GM12875 (cell line): ENCODE measurements at regions not wholly inside any gene's neighbourhood (a gene's known extent, or its start where the extent isn't known, plus 50 kb on each side); places are given as distances from the start of the nearest gene placed in this dataset.

Source experiments
- H3K4me3 ChIP-seq: one replicate; pipeline ENCODE4 v1.5.1; 2011; ENCODE audit warnings: low read depth, low read length, control low read depth
- CTCF ChIP-seq: IDR thresholded peaks from 2 replicates; pipeline ENCODE4 v1.5.1; 2011; ENCODE audit warnings: low read depth, mild to moderate bottlenecking, control low read depth, inconsistent platforms, low read length, moderate library complexity, borderline replicate concordance; ENCODE audit not compliant: insufficient read depth

GRCh38 chr17:33945646-33946546 lies 309.2 kb upstream of the CCL2 start:
- no peak for TF ChIP-seq CTCF
- H3K4me3 ChIP-seq, result no peak overlapping the region

- H3K4me3 ChIP-seq, result no peak overlapping the region
- TF ChIP-seq CTCF, result no peak
Measured at GRCh38 chr17:33947762-33948161, 307.3 kb upstream of the CCL2 start.

- no peak overlapping the region for H3K4me3 ChIP-seq
- TF ChIP-seq CTCF, result no peak
Measured at GRCh38 chr17:33948309-33948708, 306.8 kb upstream of the CCL2 start.

GRCh38 chr17:33949100-33949499 lies 306.0 kb upstream of the CCL2 start:
- H3K4me3 ChIP-seq, result no peak overlapping the region
- TF ChIP-seq CTCF, result peak; percentile 42; the same call in 1 of the 2 replicates

GRCh38 chr17:33950061-33950460 lies 305.0 kb upstream of the CCL2 start:
- H3K4me3 ChIP-seq, result no peak overlapping the region
- TF ChIP-seq CTCF, result no peak

GRCh38 chr17:33952425-33952824 lies 302.7 kb upstream of the CCL2 start:
- TF ChIP-seq CTCF, result no peak
- no peak overlapping the region for H3K4me3 ChIP-seq

- TF ChIP-seq CTCF, result no peak
- H3K4me3 ChIP-seq, result no peak overlapping the region
Measured at GRCh38 chr17:33954597-33954996, 300.5 kb upstream of the CCL2 start.
